Amniotic epithelial cell (primary cell): ENCODE measurements at regions not wholly inside any gene's neighbourhood (a gene's known extent, or its start where the extent isn't known, plus 50 kb on each side); places are given as distances from the start of the nearest gene placed in this dataset.

Experiments used
- DNase-seq: peaks from one replicate; pipeline ENCODE4 v3.0.0-alpha.2; 2010; ENCODE audit warnings: low read depth

DNA sequence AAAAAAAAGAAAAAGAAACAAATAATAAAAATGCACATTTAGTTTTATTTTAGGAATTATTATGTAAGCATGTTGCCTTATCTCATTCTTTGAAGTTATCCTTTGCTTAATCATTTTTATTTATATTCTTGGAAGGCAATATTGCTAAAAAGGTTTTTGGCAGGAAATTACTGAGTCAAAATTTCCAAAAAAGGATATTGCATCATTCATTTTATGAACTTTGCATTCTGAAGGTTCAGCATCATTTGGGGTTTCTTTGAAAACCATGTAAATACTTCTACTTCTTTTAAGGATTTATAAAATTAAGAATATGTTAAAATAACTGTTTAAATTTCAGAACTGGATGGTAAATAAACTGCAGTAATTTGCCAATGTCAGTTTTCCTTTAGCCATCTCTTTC is 94.2 kb upstream of the CTNND2 start:
- no peak for DNase-seq

DNA sequence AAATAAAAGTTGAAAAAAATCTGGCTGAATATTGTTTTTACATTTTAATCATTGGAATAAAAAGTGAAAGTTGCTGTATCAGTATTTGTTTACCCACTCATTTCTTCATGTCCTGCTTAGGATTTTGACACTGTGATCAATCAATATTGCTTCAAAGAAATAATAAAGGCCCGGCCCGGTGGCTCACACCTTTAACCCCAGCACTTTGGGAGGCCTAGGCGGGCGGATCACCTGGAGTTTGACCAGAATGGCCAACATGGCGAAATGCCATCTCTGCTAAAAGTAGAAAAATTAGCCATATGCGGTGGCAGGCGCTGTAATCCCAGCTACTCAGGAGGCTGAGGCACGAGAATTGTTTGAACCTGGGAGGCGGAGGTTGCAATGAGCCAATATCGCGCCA is 93.7 kb upstream of the CTNND2 start:
- DNase-seq, result no peak

DNA sequence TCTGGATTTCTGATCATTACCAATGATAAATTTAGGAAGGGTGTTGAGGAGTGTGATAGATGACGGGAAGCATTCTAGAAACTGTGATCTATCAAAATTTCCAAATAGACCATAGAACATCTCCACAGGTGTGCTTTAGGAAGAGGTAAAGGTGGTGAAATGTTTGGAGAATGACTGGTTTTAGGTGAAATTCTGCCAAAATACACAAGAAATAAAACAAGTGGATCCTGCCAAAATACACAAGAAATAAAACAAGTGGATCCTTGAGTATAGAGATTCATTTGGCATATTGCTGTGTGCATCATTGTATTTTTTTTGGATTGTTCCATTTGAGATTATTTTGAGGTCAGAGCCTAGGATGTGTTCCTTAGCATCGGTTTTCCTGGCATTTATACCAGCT is 88.3 kb upstream of the CTNND2 start:
- DNase-seq, result no peak

DNA sequence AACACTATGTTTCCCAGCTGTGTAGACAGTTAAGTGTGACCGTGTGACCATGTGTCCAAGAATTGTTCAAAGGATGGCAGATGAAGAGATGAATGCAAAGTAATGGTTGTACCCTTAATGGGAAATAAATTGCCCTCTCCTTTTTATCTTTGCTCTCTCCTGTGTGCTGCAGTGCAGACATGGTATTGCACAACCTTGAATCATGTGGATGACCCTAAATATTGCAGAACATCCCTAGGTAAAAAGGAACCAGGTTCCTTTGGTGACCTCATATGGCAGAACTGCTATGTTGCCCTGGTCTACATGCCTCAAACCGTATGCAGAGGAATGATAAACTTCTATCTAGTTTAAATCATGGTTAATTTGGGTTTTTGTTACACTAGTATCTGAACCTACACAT is 81.7 kb upstream of the CTNND2 start:
- no peak for DNase-seq

- no peak for DNase-seq
These were observed 80.0 kb upstream of the CTNND2 start for GRCh38 chr5:11984196-11984595.

- DNase-seq, result no peak
These were observed 77.7 kb upstream of the CTNND2 start for GRCh38 chr5:11981986-11982385.

DNA sequence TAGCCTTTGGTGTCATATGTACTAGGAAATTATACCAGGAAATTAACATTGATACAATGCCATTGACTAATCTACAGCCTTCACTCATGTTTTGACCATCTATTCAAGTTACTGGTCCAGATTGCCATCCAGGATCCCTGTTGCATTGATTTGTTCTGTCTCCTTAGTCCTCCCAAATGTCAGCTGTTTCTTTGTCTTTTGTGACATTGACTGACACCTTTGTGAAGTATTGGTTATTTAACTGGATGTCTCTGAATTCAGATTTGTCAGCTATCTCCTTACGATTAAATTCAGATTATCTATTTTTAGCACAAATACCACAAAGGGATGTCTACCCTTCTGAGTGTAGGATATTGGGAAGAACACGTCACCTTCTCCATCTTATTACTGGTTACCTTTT is 73.7 kb upstream of the CTNND2 start:
- no peak for DNase-seq

- DNase-seq, result no peak
These were observed 69.2 kb upstream of the CTNND2 start for GRCh38 chr5:11973469-11973868.

- DNase-seq, result no peak
These were observed 59.0 kb upstream of the CTNND2 start for GRCh38 chr5:11963227-11963626.

DNA sequence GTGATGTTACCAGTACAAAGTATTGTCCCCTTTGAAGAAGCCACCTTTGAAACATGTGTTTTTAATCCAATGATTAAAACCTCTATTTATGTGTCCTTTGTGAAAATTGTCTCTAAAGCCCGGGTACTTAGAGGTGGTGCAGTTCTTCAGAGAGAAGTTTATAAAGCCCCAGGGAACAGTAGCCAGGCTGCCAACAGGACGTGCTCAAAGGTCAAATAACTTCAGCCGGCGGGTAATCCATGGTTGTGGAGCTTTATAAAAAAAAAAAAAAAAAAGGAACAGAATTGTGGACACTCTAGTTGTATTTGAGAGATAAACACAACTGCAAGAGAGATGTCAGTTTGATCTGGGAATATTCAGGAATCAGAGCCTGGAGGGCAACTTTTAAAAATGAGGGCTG is 57.9 kb upstream of the CTNND2 start:
- DNase-seq, result no peak

DNA sequence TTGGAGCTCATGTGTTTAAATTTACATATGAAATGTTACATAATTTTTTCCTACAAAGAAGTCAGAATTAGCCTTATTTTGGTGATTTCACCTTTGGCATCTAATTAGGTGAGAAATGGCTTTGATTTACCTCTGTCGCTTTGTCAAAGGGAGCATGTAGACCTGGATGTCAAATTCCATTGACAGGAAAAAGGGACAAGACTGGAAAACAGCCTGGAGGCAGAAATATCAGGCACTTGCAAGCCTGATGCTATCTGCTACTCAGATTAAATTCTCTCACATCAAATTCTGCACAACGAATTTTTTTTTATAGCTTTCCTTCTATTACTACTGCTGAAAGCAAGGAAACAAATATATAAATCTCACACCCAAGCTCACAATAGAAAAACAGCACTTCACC is 54.1 kb upstream of the CTNND2 start:
- no peak for DNase-seq

- DNase-seq, result no peak
These were observed 51.1 kb upstream of the CTNND2 start for GRCh38 chr5:11955331-11955730.
